ENCODE measurements at regions not wholly inside any gene's neighbourhood (a gene's known extent, or its start where the extent isn't known, plus 50 kb on each side); places are given as distances from the start of the nearest gene placed in this dataset.

DNA sequence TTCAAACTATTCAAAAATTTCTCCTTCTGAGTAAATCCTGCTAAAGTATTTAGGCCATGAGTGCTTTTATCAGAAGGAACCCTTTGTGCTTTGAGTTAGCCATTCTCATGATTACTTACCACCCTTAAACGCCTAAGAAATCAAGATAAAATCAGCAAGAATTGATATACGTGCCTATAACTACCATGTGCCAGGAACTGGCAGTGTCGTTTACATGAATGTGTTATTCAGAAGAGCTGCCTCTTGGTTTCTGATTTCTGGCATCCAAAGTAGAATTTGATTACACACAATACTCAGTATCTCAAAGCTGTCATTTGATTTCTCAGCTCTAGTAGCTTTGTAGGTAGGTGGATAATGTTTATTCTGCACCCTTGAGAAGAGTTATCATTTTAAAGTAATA, 351.3 kb upstream of the CCDC54 start:
- no peak for TF ChIP-seq ELF1 (IDR thresholded peaks at IDR 0.05)
- no peak for TF ChIP-seq CTCF (IDR thresholded peaks at IDR 0.05)
- no peak for TF ChIP-seq POLR2AphosphoS5 (IDR thresholded peaks at IDR 0.05; ENCODE audit: low read depth, low read length)
- no peak for TF ChIP-seq EZH2phosphoT487 (IDR thresholded peaks at IDR 0.05; ENCODE audit: borderline replicate concordance, low read depth)
- TF ChIP-seq YY1 (IDR thresholded peaks at IDR 0.05; ENCODE audit: low read depth), result no peak
- no peak for TF ChIP-seq EP300 (IDR thresholded peaks at IDR 0.05; ENCODE audit: borderline replicate concordance in 1 of 2, low read depth in 1 of 2, low read length in 1 of 2)
- no peak for TF ChIP-seq GABPA (IDR thresholded peaks at IDR 0.05; ENCODE audit: low read depth)
- no peak for TF ChIP-seq FOSL2 (IDR thresholded peaks at IDR 0.05; ENCODE audit: borderline replicate concordance, low read depth)
- TF ChIP-seq SMC3 (IDR thresholded peaks at IDR 0.05; ENCODE audit: low read depth, low read length), result no peak
- no peak for TF ChIP-seq RXRA (IDR thresholded peaks at IDR 0.05; ENCODE audit: borderline replicate concordance, low read depth)
- TF ChIP-seq MEF2A (IDR thresholded peaks at IDR 0.05; ENCODE audit: borderline replicate concordance, low read depth), result no peak
- TF ChIP-seq MAX (IDR thresholded peaks at IDR 0.05; ENCODE audit: low read depth), result no peak

Measured in SK-N-SH (cell line).